ENCODE measurements at regions not wholly inside any gene's neighbourhood (a gene's known extent, or its start where the extent isn't known, plus 50 kb on each side); places are given as distances from the start of the nearest gene placed in this dataset.
"Not testable (repeated sequence)": the region's sequence is repeated elsewhere in the genome, so short reads cannot be mapped to it uniquely, and the experiment has no call there.

- H3K4me1 ChIP-seq: no peaks in the 10 kb centered on the region
- no peaks in the 10 kb centered on the region for H3K36me3 ChIP-seq
- no peak overlapping the region for H3K4me3 ChIP-seq
- intact Hi-C loops (cut with DNase I; ENCODE audit: low total_unique reads): no loop called here
- no peaks in the 10 kb centered on the region for H3K27me3 ChIP-seq
- no peak for TF ChIP-seq CTCF (IDR thresholded peaks at IDR 0.05)
- H3K27ac ChIP-seq: no peak overlapping the region
- H3K9me3 ChIP-seq: no peaks in the 10 kb centered on the region
- no peak for DNase-seq
Observed at GRCh38 chr12:25889185-25889584, 69.3 kb upstream of the RASSF8 start.

GRCh38 chr12:25891095-25891494 lies 67.4 kb upstream of the RASSF8 start:
- H3K4me1 ChIP-seq; H3K4me3 ChIP-seq; H3K27ac ChIP-seq; H3K36me3 ChIP-seq; intact Hi-C loops (cut with DNase I; ENCODE audit: low total_unique reads); H3K9me3 ChIP-seq; DNase-seq; H3K27me3 ChIP-seq: not testable (repeated sequence)

GRCh38 chr12:25894759-25895158 lies 63.7 kb upstream of the RASSF8 start:
- Histone ChIP-seq H3K4me3 (no peak overlapping the region), H3K27me3 (no peaks in the 10 kb centered on the region), H3K4me1 (no peaks in the 10 kb centered on the region), H3K36me3 (no peaks in the 10 kb centered on the region), H3K27ac (no peak overlapping the region), H3K9me3 (peaks cover 0 to 6% (median 0%) of the 10 kb centered on the region in 3 donors)
- no peak for DNase-seq
- intact Hi-C loops (cut with DNase I; ENCODE audit: low total_unique reads): no loop called here
- no peak for TF ChIP-seq CTCF (IDR thresholded peaks at IDR 0.05)

GRCh38 chr12:25896981-25897380 lies 61.5 kb upstream of the RASSF8 start:
- H3K27me3 ChIP-seq: no peaks in the 10 kb centered on the region
- peaks cover 0 to 6% (median 0%) of the 10 kb centered on the region in 3 donors for H3K9me3 ChIP-seq
- no peak overlapping the region for H3K27ac ChIP-seq
- H3K4me1 ChIP-seq: no peaks in the 10 kb centered on the region
- H3K4me3 ChIP-seq: no peak overlapping the region
- no peak for TF ChIP-seq CTCF (IDR thresholded peaks at IDR 0.05)
- DNase-seq: no peak
- H3K36me3 ChIP-seq: no peaks in the 10 kb centered on the region
- intact Hi-C loops (cut with DNase I; ENCODE audit: low total_unique reads): no loop called here

- no peaks in the 10 kb centered on the region for H3K27me3 ChIP-seq
- DNase-seq: no peak
- no peaks in the 10 kb centered on the region for H3K9me3 ChIP-seq
- TF ChIP-seq CTCF (IDR thresholded peaks at IDR 0.05): no peak
- H3K27ac ChIP-seq: no peak overlapping the region
- no peaks in the 10 kb centered on the region for H3K4me1 ChIP-seq
- intact Hi-C loops (cut with DNase I; ENCODE audit: low total_unique reads): no loop called here
- H3K4me3 ChIP-seq: no peak overlapping the region
- no peaks in the 10 kb centered on the region for H3K36me3 ChIP-seq
Observed at GRCh38 chr12:25903603-25904245, 54.8 kb upstream of the RASSF8 start.

GRCh38 chr12:25904442-25904841 lies 54.0 kb upstream of the RASSF8 start:
- H3K36me3 ChIP-seq: no peaks in the 10 kb centered on the region
- no peak overlapping the region for H3K4me3 ChIP-seq
- no peak for DNase-seq
- no peaks in the 10 kb centered on the region for H3K9me3 ChIP-seq
- TF ChIP-seq CTCF (IDR thresholded peaks at IDR 0.05): no peak
- H3K4me1 ChIP-seq: no peaks in the 10 kb centered on the region
- no peaks in the 10 kb centered on the region for H3K27me3 ChIP-seq
- intact Hi-C loops (cut with DNase I; ENCODE audit: low total_unique reads): no loop called here
- H3K27ac ChIP-seq: no peak overlapping the region

Measured in tibial artery (tissue), 4 donors.